ENCODE measurements at regions not wholly inside any gene's neighbourhood (a gene's known extent, or its start where the extent isn't known, plus 50 kb on each side); places are given as distances from the start of the nearest gene placed in this dataset.

DNA sequence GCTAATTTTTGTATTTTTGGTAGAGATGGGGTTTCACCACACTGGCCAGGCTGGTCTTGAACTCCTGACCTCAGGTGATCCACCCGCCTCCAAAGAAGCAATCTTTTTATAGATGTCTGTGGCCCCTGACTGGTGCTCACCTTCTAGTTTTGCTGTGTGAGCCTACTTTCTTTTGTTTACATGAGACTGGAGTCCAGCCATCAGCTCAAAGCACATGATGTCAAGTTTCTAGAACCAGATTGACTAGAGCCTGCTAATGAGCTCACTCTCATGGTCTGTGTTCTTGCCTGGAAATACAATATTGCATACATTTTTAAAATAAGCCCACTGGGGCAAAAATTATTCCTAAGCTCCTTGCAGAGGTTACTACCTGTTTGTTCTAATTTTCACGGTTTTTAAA lies 102.9 kb upstream of the PIK3R1 start:
- H3K36me3 ChIP-seq (ENCODE audit: control insufficient read depth in 2 of 2, insufficient read depth in 1 of 2, low read length in 2 of 2): no peaks in the 10 kb centered on the region
- POLR2A ChIA-PET: no interaction called here
- no peaks in the 10 kb centered on the region; the same call in 1 of the 2 replicates for H3K4me1 ChIP-seq (ENCODE audit: control insufficient read depth, insufficient read depth, low read length)
- no peak overlapping the region for H3K27ac ChIP-seq (ENCODE audit: extremely low read depth, low read depth, low read length)
- CTCF ChIA-PET: interaction anchor here (0.7 kb wide), 1 partner anchor 103 kb away, joined by 3 read pairs; no protein-coding TSS in a partner anchor
- no peak for TF ChIP-seq ZXDB (tag by site-specific recombination; IDR thresholded peaks at IDR 0.05)
- TF ChIP-seq KLF7 (tag by site-specific recombination; IDR thresholded peaks at IDR 0.05; ENCODE audit: borderline replicate concordance): no peak
- TF ChIP-seq ZNF530 (tag by site-specific recombination; IDR thresholded peaks at IDR 0.05; ENCODE audit: low read depth): no peak
- no peak for TF ChIP-seq ZEB2 (tag by site-specific recombination; IDR thresholded peaks at IDR 0.05)
- TF ChIP-seq, protein P1, sequence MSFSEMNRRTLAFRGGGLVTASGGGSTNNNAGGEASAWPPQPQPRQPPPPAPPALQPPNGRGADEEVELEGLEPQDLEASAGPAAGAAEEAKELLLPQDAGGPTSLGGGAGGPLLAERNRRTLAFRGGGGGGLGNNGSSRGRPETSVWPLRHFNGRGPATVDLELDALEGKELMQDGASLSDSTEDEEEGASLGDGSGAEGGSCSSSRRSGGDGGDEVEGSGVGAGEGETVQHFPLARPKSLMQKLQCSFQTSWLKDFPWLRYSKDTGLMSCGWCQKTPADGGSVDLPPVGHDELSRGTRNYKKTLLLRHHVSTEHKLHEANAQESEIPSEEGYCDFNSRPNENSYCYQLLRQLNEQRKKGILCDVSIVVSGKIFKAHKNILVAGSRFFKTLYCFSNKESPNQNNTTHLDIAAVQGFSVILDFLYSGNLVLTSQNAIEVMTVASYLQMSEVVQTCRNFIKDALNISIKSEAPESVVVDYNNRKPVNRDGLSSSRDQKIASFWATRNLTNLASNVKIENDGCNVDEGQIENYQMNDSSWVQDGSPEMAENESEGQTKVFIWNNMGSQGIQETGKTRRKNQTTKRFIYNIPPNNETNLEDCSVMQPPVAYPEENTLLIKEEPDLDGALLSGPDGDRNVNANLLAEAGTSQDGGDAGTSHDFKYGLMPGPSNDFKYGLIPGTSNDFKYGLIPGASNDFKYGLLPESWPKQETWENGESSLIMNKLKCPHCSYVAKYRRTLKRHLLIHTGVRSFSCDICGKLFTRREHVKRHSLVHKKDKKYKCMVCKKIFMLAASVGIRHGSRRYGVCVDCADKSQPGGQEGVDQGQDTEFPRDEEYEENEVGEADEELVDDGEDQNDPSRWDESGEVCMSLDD (tag by site-specific recombination; IDR thresholded peaks at IDR 0.05): no peak
- TF ChIP-seq ZNF354C (tag by site-specific recombination; IDR thresholded peaks at IDR 0.05; ENCODE audit: borderline replicate concordance, low read depth): no peak
- TF ChIP-seq ZFP37 (tag by site-specific recombination; IDR thresholded peaks at IDR 0.05): no peak
- TF ChIP-seq, protein P2, sequence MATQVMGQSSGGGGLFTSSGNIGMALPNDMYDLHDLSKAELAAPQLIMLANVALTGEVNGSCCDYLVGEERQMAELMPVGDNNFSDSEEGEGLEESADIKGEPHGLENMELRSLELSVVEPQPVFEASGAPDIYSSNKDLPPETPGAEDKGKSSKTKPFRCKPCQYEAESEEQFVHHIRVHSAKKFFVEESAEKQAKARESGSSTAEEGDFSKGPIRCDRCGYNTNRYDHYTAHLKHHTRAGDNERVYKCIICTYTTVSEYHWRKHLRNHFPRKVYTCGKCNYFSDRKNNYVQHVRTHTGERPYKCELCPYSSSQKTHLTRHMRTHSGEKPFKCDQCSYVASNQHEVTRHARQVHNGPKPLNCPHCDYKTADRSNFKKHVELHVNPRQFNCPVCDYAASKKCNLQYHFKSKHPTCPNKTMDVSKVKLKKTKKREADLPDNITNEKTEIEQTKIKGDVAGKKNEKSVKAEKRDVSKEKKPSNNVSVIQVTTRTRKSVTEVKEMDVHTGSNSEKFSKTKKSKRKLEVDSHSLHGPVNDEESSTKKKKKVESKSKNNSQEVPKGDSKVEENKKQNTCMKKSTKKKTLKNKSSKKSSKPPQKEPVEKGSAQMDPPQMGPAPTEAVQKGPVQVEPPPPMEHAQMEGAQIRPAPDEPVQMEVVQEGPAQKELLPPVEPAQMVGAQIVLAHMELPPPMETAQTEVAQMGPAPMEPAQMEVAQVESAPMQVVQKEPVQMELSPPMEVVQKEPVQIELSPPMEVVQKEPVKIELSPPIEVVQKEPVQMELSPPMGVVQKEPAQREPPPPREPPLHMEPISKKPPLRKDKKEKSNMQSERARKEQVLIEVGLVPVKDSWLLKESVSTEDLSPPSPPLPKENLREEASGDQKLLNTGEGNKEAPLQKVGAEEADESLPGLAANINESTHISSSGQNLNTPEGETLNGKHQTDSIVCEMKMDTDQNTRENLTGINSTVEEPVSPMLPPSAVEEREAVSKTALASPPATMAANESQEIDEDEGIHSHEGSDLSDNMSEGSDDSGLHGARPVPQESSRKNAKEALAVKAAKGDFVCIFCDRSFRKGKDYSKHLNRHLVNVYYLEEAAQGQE (tag by site-specific recombination; IDR thresholded peaks at IDR 0.05): no peak
- no peak for TF ChIP-seq FEZF1 (tag by site-specific recombination; IDR thresholded peaks at IDR 0.05)
- TF ChIP-seq, protein P3, sequence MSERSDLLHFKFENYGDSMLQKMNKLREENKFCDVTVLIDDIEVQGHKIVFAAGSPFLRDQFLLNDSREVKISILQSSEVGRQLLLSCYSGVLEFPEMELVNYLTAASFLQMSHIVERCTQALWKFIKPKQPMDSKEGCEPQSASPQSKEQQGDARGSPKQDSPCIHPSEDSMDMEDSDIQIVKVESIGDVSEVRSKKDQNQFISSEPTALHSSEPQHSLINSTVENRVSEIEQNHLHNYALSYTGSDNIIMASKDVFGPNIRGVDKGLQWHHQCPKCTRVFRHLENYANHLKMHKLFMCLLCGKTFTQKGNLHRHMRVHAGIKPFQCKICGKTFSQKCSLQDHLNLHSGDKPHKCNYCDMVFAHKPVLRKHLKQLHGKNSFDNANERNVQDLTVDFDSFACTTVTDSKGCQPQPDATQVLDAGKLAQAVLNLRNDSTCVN (tag by site-specific recombination; optimal IDR thresholded peaks at IDR 0.05): no peak
- no peak for TF ChIP-seq ZBTB20 (tag by site-specific recombination; IDR thresholded peaks at IDR 0.05)
- no peak for TF ChIP-seq ZNF202 (tag by site-specific recombination; IDR thresholded peaks at IDR 0.05; ENCODE audit: borderline replicate concordance)
- TF ChIP-seq ZNF670 (tag by site-specific recombination; IDR thresholded peaks at IDR 0.05; ENCODE audit: low read depth): no peak
- TF ChIP-seq ZNF112 (tag by site-specific recombination; IDR thresholded peaks at IDR 0.05): no peak
- no peak for TF ChIP-seq ZNF747 (tag by site-specific recombination; IDR thresholded peaks at IDR 0.05)
- TF ChIP-seq GLIS1 (tag by site-specific recombination; IDR thresholded peaks at IDR 0.05): no peak
- no peak for TF ChIP-seq ZNF146 (tag by site-specific recombination; IDR thresholded peaks at IDR 0.05)
- no peak overlapping the region for H3K4me3 ChIP-seq (ENCODE audit: low read depth, low read length)
- H3K9me3 ChIP-seq (ENCODE audit: control insufficient read depth, insufficient read depth, low read depth, low read length): no peaks in the 10 kb centered on the region

DNA sequence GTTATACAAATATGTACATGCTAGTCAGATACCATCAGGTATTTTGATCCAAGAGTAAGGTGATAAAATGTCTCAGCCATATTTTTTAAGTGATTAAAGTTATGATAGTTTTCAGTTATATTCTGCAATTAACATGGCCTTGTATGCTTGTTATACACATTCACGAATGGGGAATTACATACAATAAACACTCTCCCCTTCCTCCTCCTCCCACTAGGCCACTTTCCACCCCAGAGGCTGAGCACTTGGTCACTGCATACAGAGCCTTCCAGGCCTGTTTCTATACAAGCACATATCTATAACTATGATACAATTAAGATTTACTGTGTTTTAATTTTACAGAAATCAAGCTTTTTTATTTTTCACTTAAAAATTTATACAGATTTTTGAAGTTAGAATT lies 104.7 kb upstream of the PIK3R1 start:
- Histone ChIP-seq H3K36me3 (ENCODE audit: control insufficient read depth in 2 of 2, insufficient read depth in 1 of 2, low read length in 2 of 2) (no peaks in the 10 kb centered on the region), H3K4me1 (ENCODE audit: control insufficient read depth, insufficient read depth, low read length) (no peaks in the 10 kb centered on the region; the same call in 1 of the 2 replicates), H3K4me3 (ENCODE audit: low read depth, low read length) (no peak overlapping the region), H3K9me3 (ENCODE audit: control insufficient read depth, insufficient read depth, low read depth, low read length) (no peaks in the 10 kb centered on the region), H3K27ac (ENCODE audit: extremely low read depth, low read depth, low read length) (no peak overlapping the region)
- ChIA-PET POLR2A (no interaction called here), CTCF (no interaction called here)
- TF ChIP-seq ZNF248 (tag by site-specific recombination; IDR thresholded peaks at IDR 0.05) (no peak), ZNF544 (tag by site-specific recombination; IDR thresholded peaks at IDR 0.05) (no peak)
- TF ChIP-seq, protein P4, sequence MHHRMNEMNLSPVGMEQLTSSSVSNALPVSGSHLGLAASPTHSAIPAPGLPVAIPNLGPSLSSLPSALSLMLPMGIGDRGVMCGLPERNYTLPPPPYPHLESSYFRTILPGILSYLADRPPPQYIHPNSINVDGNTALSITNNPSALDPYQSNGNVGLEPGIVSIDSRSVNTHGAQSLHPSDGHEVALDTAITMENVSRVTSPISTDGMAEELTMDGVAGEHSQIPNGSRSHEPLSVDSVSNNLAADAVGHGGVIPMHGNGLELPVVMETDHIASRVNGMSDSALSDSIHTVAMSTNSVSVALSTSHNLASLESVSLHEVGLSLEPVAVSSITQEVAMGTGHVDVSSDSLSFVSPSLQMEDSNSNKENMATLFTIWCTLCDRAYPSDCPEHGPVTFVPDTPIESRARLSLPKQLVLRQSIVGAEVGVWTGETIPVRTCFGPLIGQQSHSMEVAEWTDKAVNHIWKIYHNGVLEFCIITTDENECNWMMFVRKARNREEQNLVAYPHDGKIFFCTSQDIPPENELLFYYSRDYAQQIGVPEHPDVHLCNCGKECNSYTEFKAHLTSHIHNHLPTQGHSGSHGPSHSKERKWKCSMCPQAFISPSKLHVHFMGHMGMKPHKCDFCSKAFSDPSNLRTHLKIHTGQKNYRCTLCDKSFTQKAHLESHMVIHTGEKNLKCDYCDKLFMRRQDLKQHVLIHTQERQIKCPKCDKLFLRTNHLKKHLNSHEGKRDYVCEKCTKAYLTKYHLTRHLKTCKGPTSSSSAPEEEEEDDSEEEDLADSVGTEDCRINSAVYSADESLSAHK (tag by site-specific recombination; IDR thresholded peaks at IDR 0.05): no peak

All from HEK293 (cell line).